ENCODE measurements at regions not wholly inside any gene's neighbourhood (a gene's known extent, or its start where the extent isn't known, plus 50 kb on each side); places are given as distances from the start of the nearest gene placed in this dataset.

- TF ChIP-seq EZH2 (IDR thresholded peaks at IDR 0.05; ENCODE audit: insufficient read depth, poor library complexity, severe bottlenecking) (no peak), EZH2phosphoT487 (IDR thresholded peaks at IDR 0.05; ENCODE audit: insufficient read depth, low read depth) (no peak)
These were observed 531.2 kb upstream of the VRK2 start for GRCh38 chr2:57515366-57515765.

Measured in GM23248 (cell line).